Skin of body (tissue), 1 donor: ENCODE measurements at regions not wholly inside any gene's neighbourhood (a gene's known extent, or its start where the extent isn't known, plus 50 kb on each side); places are given as distances from the start of the nearest gene placed in this dataset.

Experiments used
- DNase-seq: peaks from one replicate; lab custom pipeline; 2025; lab: John Stamatoyannopoulos, UW

DNA sequence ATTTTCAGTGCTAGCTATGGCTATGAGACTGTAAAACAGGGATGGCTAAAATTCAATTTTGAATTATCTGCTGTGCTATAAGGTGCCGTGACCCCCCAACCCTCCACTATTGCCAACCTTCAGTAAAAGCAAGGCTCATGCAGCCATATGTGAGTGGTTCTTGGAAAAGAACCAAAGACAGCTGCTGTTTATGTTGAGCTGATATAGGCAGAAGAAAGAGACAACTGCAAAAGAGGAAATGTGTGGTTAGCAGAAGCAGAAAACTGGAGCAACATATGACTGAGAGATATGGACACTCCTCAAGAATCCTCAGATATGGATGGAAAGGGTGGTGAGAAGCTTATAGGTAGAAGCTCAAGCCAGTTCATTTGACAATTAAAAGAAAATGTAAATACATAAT is 200.3 kb downstream of the TLE1 start:
- DNase-seq, result no peak

DNA sequence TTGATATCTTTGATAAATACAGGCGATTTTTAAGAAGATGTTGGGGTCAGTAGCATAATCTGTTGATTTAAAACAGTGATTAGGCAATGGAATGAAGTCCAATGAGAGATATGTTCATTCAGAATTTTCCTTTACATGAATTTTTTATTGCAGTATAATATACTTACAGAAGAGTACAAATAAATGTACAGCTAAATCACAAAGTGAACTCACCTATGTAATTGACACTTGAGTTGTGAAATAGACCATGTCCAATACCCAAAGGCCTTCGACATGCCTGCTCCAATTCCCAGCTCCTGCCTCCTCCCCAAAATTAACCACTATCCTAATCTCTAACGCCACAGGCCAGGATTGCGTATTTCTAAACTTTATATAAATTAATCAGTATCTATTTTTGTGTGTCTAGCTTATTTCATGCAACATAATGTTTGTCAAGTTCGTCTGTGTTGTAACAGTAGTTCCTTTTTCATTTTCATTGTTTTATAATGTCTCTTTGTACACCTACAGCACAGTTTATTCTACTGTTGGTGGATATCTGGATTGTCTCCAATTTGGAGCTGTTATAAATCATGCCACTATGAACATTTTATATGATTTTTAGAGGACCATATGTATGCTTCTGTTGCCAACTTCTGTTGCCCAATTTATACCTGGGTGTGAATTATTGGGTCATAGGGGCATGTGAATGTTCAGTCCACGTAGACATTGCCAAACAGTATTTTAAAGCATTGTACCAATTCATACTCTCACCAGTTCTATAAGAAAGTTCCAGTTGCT is 208.3 kb downstream of the TLE1 start:
- no peak for DNase-seq

DNA sequence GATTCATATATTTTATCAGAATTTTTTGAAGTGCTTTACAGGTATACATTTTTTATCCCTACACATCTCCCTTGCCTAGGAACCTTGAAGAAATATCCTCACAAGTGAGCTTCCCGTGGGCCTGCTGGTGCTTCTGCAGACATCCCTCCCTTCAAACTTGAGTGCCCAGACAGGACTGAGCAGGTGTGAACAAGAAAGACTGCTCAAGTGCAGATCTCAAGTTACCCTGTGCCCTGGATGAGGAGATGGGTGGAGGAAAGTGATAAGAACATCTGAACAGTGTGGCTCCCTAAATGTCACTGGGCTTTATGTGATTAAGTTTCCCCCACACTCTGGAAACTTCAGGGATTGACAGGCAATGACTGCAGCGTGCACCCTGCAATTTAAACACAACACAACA is 209.8 kb downstream of the TLE1 start:
- DNase-seq, result no peak

DNA sequence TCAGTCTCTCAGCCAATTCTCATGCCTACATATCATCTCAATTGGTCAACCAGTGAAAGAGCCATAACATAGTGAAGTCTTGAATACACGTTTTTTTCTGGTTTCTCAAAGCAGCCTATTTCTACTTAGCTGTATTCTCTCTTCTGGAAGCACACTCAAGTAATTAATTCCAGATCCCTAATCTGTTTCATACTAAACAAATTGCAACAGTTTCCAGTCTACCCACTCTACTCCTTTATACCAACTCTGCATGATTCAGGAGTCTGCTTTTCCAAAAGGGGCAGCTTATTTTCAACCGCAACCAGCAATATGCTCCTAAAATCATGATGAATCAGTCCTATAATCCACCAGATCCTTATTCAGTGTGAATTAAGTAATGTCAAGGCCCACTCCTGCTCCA is 211.7 kb downstream of the TLE1 start:
- peak; percentile 27 for DNase-seq

DNA sequence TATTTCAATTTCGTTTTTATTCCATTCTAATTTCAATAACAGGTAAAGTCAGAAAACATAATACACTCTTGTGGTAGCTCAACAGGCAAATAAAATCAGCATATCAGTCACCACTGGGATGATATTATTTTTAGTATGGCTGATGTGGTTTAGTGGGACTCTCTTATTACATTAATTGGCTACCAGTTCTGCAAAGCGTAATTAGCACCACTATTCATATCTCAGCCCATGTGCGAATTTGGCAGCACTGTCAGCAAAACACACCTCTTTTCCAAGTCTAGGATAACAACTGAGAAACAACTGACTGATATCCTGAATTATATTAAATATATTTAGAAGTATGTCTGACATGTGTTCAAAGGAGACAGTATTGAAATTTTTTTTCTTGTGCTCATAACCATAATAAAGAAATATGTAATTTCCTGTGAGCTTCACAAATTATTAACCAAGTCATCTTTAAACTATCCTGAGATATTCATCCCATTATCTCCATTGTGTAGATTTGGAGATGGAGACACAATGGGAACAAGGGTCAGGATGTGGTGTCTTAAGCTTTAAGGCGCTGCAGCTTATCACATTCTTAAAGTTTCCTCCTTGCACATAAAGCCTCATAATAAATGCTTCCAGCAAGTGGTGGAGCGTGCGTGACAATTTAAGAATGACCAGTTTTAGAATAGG is 212.4 kb downstream of the TLE1 start:
- DNase-seq, result no peak

DNA sequence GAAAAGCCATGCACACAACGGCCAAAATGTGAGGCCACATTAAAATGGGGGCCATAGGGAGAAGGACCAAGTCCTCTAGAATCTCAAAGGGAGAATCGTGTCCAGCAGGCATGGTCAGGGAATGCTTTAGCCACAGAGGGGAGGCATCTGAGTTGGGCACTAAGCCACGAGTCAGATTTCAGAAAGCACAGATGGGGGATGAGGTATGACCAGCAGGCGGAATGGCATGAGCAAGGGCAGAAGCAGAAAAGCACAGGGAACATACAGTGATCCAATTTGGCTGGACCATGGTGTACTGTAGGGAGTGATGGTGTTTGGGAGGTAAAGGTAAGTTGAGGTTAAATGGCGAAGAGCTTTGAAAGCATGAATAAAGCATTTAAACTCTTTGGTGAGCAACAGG is 214.6 kb downstream of the TLE1 start:
- DNase-seq, result no peak

DNA sequence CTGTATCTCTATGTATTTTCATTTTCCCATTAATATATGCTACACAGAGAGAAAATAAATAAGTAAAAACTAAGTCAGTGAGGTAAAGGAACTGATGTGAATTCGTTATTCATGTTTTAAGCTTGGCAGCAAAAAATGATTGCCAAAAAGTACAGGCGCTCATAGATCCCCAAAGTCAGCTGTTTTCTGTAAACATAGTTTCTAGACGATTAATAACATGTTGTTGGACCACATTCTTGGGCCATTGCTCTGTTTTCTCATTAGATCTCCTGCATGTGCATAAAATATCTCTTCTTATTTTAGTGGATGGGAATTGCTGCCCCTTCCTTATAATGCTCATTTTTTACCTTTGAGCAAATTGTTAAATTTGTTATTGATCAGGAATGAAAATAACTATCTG is 215.2 kb downstream of the TLE1 start:
- no peak for DNase-seq

DNA sequence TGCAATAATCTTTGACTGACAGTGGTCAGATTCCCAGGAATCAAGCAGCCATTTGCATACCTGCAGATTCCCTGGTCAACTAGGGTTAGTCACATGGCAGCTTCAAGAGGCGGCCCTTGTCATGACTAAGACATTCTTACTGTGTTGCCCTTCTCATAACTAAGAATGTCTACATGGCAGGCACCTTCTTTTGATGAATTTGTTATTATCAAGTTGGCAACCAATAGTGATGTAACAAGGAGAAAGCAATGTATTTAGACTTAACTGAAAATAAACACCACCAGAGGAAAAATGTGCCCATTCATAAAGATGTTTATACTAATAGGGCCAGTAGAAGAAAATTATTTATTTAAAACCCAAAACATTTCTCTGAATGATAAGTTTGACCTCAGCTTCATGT is 215.6 kb downstream of the TLE1 start:
- DNase-seq, result no peak

DNA sequence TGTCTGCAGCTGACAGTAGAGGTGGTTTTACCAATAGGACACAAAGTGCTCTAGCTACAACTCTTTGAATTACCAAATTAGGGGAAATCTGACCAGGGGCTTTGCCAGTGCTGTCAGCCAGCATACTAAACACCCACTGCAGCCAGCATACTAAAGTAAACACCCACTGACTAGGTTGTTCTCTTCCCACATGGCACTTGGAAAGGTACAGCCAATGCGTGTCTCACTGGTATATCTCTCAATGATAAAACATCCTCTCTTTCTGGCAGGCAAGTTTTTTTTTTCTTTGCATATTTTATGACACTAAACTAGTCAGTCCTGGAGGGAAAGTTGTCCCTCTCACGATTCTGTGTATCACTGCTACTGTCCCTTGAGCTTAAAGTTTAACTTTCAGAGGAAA is 216.1 kb downstream of the TLE1 start:
- no peak for DNase-seq

DNA sequence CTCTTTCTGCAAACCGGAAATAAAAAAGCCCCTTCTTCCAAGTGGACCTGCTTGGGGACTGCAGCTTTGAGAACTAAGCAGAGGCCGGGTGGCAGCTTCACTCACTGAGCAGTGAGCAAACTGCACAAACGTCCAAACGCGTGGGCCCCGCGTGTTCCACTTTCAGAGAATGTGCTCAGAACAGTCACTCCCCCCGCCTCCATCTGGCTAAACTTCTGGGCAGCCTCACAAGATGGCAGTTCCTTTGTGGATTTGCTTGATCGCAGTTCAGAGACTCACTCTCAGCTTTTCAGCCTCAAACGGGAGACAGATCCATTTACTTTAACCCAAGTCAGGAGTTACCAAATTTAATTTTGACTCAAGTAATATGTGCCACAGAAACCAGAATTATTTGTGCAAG is 216.6 kb downstream of the TLE1 start:
- DNase-seq, result no peak

DNA sequence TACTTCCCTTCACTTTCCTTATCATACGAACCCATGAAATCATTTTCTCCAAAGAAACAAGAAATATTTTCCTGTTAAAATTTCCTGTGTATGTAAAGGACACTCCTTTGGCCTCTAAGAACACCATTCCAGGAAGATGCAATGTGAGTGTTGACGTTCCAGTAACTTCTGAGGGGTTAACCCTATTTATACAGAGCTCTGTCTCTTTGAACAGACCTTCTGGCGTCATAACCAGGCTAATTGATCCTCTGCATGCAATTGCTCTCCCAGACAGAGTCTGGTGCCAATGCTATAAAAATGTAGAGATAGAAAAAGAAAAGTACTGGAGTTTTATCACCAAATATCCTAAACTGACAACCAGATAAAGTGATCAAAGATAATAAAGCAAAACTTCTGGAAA is 218.5 kb downstream of the TLE1 start:
- no peak for DNase-seq

DNA sequence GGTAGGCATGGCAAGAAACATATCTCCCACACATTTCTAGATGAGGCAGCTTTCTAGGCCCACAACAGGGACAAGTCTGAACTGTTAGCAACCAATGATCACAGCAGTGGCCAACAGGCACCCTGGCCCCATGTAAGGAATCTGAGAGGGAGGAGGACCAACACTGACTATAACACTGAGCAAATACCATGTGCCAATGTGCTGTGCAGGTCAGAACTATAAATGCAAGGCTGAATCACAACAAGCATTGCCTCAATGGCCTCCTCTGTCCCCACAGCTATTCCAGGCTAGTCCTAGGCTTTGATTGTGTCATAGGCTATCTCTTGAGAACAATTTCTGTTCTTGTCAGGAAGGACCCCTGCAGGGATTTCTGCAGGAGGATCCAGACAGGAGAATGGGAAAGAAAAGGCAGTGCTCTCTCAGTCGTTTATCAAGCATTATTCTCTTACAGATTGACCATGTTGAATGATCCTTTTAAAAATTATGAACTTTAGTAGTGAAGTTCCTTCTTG is 221.2 kb downstream of the TLE1 start:
- DNase-seq, result no peak

DNA sequence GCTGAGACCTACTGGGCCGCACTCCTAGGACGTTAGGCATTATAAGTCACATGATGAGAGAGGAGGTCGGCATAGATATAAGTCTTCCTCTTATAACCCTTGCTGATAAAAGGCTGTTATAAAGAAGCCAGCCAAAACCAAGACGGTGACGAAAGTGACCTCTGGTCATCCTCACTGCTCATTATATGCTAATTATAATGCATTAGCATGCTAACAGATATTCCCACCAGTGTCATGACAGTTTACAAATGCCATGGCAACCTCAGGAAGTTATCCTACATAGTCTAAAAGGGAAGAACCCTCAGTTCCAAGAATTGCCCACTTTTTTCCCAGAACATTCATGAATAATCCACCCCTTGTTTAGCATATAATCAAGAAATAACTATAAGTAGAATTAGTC is 222.4 kb downstream of the TLE1 start:
- DNase-seq, result no peak

DNA sequence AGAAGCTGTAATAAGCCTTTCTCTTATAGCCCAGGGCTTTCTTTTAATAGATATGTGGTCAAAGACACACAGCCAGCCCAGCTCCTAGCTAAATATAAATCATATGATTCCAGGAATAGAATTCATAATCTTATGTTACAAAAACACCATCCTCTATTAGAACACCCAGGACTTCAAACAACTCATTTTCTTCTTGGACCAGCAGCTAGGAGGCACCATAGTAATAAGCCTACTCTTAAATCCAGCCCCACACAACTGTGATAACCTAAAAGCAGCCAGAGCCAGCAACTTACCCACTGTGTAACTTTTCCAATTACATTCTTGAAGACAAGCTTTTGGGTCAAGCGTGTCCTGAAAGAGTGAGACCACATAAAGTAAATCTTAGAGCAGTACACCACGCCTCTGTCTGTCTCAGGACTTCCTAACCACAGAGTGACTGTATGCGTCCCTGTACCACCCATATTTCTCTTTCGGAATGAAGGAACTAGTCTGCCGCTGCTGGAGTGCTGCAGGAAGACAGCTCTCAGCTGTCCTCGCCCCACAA is 223.8 kb downstream of the TLE1 start:
- DNase-seq, result no peak

DNA sequence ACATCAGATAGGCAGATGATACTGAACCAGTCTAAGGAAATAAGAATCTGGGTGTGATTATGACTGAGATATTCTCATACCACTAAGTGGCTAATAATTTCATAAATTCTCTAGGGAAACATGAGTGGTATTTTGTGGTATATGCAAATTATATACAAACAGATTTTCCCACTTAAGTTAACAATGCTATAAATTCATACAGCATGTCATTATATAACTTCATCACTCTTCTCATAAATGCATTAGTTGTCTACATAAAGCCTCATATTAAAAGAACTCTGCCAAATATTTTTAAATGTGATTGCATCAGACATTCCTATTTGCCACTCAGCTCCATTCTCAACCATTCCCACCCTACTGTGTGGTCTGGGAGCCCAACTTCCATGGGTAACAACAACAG is 226.5 kb downstream of the TLE1 start:
- DNase-seq, result peak; percentile 47

DNA sequence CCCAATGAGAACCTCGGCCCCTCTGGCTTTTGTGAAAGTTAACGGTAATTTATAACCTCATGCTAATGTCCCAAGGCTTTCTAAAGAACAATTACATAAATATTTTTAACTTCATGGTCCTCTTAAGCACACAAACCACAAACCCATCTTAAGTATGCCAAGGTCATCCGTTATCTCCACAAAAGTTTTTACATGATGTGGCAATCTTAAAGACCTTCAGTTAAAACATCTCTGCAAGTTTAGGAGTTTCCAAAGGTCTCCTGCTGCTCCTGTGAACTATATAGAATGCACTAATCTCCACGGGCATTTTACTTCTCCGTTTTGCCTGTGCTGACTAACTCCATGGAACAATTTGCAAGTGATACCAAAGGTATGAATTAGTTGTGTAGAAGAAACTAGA is 228.2 kb downstream of the TLE1 start:
- no peak for DNase-seq

DNA sequence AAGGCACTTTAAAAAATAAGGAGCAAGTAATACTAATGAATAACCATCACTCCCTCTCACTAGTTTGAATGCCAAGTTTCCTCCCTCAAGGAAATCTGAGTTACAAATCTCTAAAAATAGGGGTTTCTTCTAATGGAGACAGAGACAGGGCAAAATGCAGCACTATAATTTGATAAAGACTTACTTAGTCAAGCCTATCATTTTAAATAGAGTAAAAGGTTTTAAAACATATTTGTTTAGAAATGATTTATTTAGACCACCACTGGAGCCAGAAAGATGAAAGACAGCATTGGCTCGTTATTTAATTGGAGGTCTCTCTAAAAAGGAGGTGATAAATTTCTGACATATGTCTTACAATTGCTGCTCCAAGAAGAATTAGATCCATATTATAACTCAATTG is 228.7 kb downstream of the TLE1 start:
- no peak for DNase-seq

DNA sequence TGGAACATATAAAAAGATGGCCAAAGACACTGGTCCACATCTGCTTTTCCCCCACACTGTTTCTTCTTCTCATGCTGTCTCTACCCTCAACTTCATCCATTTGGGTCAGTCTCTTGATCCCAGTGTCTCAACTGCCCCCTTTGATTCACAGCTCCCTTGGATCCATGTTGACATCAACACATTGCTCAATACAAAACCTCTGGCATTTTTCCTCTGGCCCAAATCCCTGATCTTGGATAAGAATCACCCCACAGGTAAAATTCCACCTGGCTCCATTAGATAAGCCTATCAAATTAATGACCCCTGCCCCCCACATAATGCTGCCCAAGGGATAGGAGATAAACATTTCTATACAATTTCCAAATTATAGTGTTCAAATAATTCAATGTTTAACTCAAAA is 229.8 kb downstream of the TLE1 start:
- DNase-seq, result no peak

DNA sequence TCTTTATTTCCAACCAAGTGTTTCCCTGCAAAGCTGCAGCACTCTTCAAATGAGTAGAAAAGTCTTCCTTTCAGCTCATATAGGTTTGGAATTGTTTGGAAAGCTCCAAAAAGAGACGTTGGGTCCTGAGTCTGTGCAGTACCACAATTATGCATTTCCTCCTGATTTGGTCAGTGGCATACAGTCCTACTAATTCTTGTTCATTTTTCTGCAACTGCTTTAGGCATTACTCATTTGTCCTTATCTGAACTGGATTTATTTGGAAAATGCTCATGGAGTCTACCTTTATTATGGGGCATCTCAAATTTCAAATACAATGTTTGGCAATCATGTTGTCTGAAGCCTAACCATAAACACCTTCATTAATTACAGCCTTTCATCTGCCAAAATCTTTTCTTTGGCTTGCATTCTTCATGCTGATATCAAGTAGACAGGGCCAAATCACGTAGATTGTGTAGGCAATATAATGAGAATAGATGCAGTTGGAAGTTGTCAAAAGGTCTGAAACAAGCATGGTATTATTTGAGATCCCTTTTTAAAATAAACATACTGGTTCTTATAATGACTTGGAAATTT is 232.8 kb downstream of the TLE1 start:
- DNase-seq, result no peak

DNA sequence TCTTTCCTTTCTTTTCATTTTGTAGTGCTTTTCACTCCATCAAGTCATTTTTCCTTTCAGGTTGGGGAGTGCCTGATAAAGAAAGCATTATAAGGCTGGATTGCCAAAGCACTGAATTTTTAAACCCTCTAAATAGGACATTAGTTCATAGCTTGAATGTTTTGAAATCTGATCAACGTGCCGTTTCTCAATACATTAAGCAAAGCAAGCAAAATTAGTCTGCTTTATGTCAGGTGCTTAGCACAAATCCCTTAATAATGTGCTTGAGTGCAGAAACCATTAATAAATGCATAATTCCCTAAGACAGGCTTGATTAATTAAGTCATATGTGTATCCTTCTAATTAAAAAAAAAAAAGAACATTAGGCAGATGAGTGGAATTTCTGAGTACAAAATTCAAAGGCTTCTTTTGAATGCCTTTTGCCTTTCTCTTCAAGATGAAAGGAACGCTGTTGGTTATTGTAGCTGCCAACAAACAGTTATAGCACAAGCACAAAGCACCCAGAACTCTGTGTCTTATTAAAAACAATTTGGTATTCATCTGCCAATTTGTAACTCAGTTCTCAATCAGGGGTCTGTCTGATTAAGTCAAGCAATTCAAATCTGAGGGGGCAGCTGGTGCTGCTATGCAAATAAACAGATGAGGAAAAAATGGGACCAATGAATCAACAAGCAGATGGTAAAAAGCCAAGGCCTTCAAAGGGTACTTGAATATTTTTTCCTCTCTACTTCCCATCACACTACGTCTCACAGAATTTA is 233.7 kb downstream of the TLE1 start:
- DNase-seq, result no peak

DNA sequence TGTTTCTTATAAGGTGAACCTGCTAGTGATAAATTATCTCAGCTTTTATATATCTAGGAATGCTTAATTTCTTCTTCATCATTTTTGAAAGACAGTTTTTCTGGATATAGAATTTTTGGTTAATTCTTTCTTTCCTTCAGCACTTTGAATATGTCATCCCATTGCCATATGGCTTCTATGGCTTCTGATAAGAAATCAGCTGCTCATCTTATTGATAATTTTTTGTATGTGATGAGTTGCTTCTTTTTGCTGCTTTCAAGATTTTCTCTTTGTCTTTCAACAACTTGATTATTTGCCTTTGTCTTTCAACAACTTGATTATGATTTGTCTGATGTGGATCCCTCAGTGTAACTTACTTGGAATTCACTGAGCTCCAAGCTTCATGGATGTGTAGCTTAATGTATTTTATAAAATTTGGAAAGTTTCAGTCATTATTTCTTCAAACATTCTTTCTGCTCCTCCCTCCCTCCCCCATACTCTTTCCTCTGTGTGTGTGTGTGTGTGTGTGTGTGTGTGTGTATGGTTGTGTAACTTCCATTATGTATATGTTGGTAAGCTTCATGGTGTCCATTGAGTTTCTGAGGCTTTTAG is 243.9 kb downstream of the TLE1 start:
- no peak for DNase-seq
